ENCODE measurements at regions not wholly inside any gene's neighbourhood (a gene's known extent, or its start where the extent isn't known, plus 50 kb on each side); places are given as distances from the start of the nearest gene placed in this dataset.

DNA sequence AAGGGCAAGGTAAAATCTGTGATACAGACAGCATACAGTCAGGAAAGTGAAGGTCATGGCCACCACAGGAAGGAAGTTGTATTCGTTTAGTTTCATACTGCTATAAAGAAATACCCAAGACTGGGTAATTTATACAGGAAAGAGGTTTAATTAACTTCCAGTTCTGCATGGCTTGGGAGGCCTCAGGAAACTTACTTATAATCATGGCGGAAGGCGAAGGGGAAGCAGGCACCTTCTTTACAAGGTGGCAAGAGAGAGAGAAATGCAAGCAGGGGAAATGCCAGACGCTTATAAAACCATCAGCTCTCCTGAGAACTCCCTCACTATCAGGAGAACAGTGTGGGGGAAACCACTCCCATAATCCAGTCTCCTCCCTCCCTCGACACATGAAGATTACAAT, 353.7 kb upstream of the SEMA6D start:
- DNase-seq (ENCODE audit: low read depth, low spot score) = no peak

- DNase-seq (ENCODE audit: low read depth, low spot score) = peak; percentile 10
Measured at GRCh38 chr15:47364230-47365141, 352.8 kb upstream of the SEMA6D start.

GRCh38 chr15:47366884-47367283, 350.4 kb upstream of the SEMA6D start:
- DNase-seq (ENCODE audit: low read depth, low spot score) = no peak

- DNase-seq (ENCODE audit: low read depth, low spot score) = no peak
Measured at GRCh38 chr15:47367726-47368390, 349.4 kb upstream of the SEMA6D start.

DNA sequence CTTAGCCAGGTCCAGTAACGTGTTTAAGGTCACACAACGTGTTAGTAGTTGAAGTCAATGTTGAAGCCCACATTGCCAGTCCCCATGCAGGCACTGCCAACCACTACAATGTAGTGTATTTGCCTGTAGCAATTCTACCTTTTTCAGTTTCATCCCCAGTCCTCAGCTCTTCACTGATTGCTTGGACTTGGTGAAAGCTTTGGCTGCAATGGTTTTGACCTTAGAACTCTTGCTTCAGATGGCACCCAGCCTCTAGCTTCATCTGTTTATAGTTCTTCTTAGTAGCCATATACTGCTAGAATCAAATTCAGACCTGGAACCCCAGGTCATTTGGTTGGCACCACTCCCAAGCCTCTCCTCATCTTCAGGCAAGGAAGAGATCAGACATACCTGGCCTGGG, 345.4 kb upstream of the SEMA6D start:
- DNase-seq (ENCODE audit: low read depth, low spot score) = no peak

GRCh38 chr15:47374222-47374621, 343.1 kb upstream of the SEMA6D start:
- peak; percentile 22 for DNase-seq (ENCODE audit: low read depth, low spot score)

DNA sequence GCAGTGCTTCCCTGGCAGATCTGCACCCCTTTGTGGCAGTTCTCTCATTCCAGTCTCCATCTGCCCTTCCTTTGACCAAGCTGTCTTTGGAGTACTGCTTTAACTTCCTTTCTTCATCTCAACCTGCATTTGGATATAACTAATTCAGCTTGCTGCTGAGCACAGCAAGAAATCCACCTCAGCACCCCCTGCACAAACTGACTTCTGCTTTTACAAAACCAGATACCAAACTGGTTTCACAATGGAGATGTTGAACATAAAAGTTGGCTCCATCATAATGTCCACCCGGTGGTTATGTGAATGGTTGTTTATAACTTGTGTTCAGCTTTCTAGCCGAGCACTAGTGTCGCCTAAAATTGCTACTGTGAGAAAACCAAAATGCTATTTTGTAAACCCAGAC, 341.1 kb upstream of the SEMA6D start:
- DNase-seq (ENCODE audit: low read depth, low spot score) = no peak

DNA sequence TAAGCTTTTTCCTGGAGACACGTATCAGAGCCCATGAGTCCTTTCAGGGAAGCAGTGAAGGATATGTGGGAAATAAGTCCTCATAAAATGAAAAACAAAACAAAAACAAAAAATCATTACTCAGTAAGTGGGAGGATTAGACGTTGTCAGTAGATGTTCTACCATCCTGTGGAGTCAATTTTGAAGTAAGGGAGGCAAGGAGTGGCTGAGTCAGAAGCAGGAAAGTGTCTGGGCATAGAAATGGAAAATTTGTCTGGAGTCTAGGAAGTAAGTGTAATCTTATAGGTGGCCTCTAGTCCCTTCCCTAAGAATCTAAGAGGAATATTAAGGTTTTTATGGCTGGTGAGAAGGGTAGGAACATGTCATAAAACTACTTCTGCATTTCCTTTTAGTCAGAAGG, 339.8 kb upstream of the SEMA6D start:
- DNase-seq (ENCODE audit: low read depth, low spot score) = no peak

DNA sequence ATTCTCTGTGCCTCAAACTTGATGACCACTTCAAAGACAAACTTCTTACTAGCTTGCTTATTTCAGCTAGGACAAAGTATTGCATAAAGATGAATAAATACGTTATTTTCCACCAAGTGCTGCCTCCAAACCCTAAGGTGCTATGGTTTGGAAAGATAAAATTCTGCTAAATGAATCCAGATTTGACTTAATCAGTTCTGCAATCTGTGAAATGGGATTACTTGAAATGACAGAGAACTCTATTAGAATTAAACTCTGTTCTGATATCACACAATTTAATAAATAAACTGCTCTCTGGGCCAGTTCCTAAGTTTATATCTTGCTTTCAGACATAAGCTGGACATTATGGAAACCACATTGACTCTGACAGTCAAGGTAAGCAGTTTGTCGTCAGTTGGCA, 338.8 kb upstream of the SEMA6D start:
- no peak for DNase-seq (ENCODE audit: low read depth, low spot score)

GRCh38 chr15:47383102-47383501, 334.2 kb upstream of the SEMA6D start:
- no peak for DNase-seq (ENCODE audit: low read depth, low spot score)

DNA sequence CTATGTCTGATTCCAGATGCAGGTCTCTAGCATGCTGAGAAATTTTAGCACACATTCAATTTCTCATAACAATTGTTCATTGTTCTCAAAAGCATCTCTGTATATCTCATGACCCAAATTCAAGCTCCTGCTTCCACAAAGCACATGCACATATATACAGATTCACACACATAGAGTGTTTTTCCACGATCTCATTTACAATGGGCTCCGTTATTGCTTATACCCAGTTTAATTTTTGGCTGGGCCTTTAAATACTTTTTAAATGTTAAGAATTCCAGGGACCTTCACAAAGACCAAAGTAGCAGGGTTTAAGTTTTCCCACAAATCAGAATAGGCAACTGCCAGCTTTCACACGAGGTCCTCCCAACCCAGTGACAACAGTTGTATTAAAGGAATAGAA, 333.5 kb upstream of the SEMA6D start:
- DNase-seq (ENCODE audit: low read depth, low spot score) = no peak

- peak; percentile 61 for DNase-seq (ENCODE audit: low read depth, low spot score)
Measured at GRCh38 chr15:47384341-47384740, 333.0 kb upstream of the SEMA6D start.

GRCh38 chr15:47384776-47385175, 332.5 kb upstream of the SEMA6D start:
- DNase-seq (ENCODE audit: low read depth, low spot score) = no peak

- no peak for DNase-seq (ENCODE audit: low read depth, low spot score)
Measured at GRCh38 chr15:47386459-47386858, 330.8 kb upstream of the SEMA6D start.

- no peak for DNase-seq (ENCODE audit: low read depth, low spot score)
Measured at GRCh38 chr15:47388299-47388698, 329.0 kb upstream of the SEMA6D start.

DNA sequence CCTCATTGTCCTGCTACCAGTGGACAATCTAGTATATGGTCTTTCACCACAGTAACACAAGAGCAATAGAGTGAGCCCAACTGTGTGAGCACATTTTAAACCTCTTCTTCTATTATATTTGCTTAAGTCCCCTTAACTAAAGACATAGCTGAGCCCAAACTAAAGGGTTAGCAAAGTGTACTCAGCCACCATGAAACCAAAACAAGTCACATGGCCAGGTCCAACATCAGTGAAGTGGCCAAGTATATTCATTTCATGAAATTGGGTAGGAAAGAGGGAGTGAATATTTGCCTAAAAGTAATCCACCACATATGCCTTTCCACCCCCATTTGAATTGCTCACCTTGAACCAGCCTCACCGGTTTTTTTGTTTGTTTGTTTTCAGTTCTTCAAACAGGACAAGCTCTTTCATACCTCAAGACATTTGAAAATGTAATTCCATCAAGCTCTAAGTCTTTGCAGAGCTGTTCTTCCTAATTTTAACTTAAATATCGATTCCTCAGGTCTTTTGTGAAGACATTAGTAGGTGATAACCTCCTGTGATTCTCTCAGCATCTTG, 327.0 kb upstream of the SEMA6D start:
- no peak for DNase-seq (ENCODE audit: low read depth, low spot score)

- no peak for DNase-seq (ENCODE audit: low read depth, low spot score)
Measured at GRCh38 chr15:47394286-47394809, 323.0 kb upstream of the SEMA6D start.

DNA sequence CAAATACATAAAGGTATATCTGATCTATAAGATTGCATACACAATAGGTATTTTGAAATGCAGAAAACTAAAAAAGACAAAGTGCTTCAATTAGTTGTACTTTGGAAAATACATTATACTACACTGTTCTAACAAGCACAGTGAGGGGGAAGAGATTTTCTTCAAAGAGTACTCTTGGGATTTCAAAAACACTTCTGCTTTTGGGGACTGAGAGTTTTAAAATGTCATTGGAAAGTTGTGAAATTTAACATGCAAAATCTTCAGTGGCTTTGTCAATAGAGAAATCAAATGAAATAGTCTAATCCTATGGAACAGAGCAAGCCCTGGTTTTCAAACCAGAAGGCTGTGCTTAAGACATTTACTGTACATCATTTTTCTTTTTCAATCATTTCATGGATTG, 322.2 kb upstream of the SEMA6D start:
- DNase-seq (ENCODE audit: low read depth, low spot score) = no peak

GRCh38 chr15:47397655-47398054, 319.6 kb upstream of the SEMA6D start:
- no peak for DNase-seq (ENCODE audit: low read depth, low spot score)

DNA sequence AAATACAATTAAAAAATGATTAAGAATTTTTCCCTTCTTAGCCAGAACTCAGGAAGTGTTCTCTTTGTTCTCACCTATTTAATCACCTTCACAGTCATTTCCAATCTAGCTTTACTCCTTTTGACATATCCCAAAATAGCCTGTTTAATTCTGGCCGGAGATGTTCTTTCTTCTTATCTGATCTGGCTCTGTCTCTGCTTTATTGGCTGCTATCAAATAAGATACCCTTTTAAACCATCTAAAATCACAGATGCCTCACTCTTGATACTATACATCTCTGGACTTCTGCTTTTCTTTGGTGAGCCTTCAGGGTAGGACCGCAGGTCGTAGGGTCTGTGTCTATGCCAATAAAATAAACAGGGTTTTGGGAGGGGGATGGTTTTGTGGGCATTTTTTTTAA, 319.2 kb upstream of the SEMA6D start:
- no peak for DNase-seq (ENCODE audit: low read depth, low spot score)

- no peak for DNase-seq (ENCODE audit: low read depth, low spot score)
Measured at GRCh38 chr15:47398594-47398993, 318.7 kb upstream of the SEMA6D start.

DNA sequence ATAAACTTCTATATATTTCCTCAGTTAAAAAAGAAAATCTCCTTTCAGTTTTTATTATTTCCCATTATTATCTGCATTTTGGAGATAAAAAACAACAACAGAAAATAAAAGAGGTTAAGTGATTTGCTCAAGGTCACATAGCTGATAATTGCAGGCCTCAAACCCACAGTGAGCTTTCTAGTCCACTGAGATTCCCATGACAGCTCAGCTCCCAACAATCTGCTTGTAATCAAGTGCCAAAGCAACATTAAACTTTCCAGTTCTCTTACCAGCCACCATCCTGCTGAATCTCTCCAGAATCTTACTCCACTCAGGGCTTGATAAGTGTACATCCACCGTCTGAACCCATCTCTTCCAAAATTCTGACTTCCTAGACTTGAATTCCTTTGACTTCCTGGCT, 318.2 kb upstream of the SEMA6D start:
- no peak for DNase-seq (ENCODE audit: low read depth, low spot score)

DNA sequence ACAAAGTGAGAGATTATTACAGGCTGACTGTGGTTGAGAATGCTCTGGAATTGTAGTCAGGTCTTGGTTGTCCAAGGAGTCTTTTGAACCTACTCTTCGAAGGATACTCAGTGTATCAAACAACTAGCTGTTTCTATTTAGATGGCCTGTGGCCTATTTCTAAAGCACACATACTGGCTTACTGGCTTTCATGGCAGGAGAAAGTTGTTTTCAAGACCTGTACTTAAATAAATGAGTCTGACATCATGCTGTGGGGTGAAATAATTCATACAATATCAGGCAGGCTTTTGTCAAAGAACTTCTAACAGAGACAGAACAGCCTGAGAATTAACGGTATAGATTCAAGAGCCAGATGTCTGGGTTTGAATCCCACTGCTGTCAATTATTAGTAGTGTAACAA, 316.7 kb upstream of the SEMA6D start:
- DNase-seq (ENCODE audit: low read depth, low spot score) = no peak

Data from ELF-1 (cell line).